Esophagus muscularis mucosa (tissue), 4 donors: ENCODE measurements at regions not wholly inside any gene's neighbourhood (a gene's known extent, or its start where the extent isn't known, plus 50 kb on each side); places are given as distances from the start of the nearest gene placed in this dataset.

Experiments used
- DNase-seq: peaks from one replicate; pipeline ENCODE4 v3.0.0-alpha.2; 2017; ENCODE audit errors: extremely low spot score
- H3K27ac ChIP-seq, 4 donors: fragments of 200-600 bp; sonication (generic); replicated peaks in 1 of 4; 1 replicate in 3 of 4; 2 replicates in 1 of 4; pipeline ENCODE4 v1.5.1; 2016 to 2019; ENCODE audit warnings: mild to moderate bottlenecking in 1 of 4
- H3K27me3 ChIP-seq, 4 donors: fragments of 200-600 bp; sonication (generic); one replicate each; pipeline versions ENCODE4 v1.5.1 to v1.6.0; 2016 to 2019
- H3K36me3 ChIP-seq, 4 donors: fragments of 200-600 bp; sonication (generic); one replicate each; pipeline ENCODE4 v1.5.1; 2016 to 2019
- H3K4me1 ChIP-seq, 4 donors: fragments of 200-600 bp; sonication (generic); one replicate each; pipeline ENCODE4 v1.5.1; 2016 to 2019
- H3K4me3 ChIP-seq, 4 donors: fragments of 200-600 bp; sonication (generic); 1 replicate in 2 of 4; 2 replicates in 2 of 4; pipeline ENCODE4 v1.5.1; 2016 to 2019; ENCODE audit warnings: mild to moderate bottlenecking in 4 of 4, moderate library complexity in 1 of 4
- H3K9me3 ChIP-seq, 4 donors: fragments of 200-600 bp; sonication (generic); 1 replicate in 3 of 4; 2 replicates in 1 of 4; pipeline ENCODE4 v1.5.1; 2016 to 2019
- CTCF ChIP-seq, 3 experiments: fragments of 200-600 bp in 2 of 3; fragments of 450-650 bp in 1 of 3; sonication (generic) in 2 of 3; IDR thresholded peaks; one replicate each; pipeline ENCODE4 v1.5.1; 2017 to 2019; ENCODE audit warnings: antibody characterized with exemption in 3 of 3, mild to moderate bottlenecking in 2 of 3, moderate library complexity in 1 of 3
- EP300 ChIP-seq: sonication (generic); formaldehyde crosslinking; IDR thresholded peaks from one replicate; pipeline ENCODE4 v1.6.1; 2017; ENCODE audit warnings: antibody characterized with exemption
- POLR2A ChIP-seq: fragments of 450-650 bp; IDR thresholded peaks from one replicate; pipeline ENCODE4 v1.6.1; 2017; ENCODE audit warnings: antibody characterized with exemption, moderate library complexity, mild to moderate bottlenecking, low read depth
- POLR2AphosphoS5 ChIP-seq, 2 donors: sonication (generic); formaldehyde crosslinking; IDR thresholded peaks; one replicate each; pipeline ENCODE4 v1.6.1; 2017; ENCODE audit warnings: antibody characterized with exemption in 2 of 2
- WGBS: methylation state at CpG from one replicate; pipeline ENCODE4 v1.1.5; 2018; 5-methylcytosine and 5-hydroxymethylcytosine counted together
- intact Hi-C: fragments of 100-400 bp; cut with DNase I; formaldehyde crosslinking; loops from one replicate; pipeline ENCODE4 v1.15.1; 2023

- TF ChIP-seq POLR2A (no peak), EP300 (no peak), POLR2AphosphoS5 (IDR thresholded peaks at IDR 0.05) (no peak), CTCF (IDR thresholded peaks at IDR 0.05) (no peak)
- Histone ChIP-seq H3K27me3 (peaks cover 0 to 8% (median 0%) of the 10 kb centered on the region in 4 donors), H3K9me3 (peaks cover 0 to 6% (median 2%) of the 10 kb centered on the region in 4 donors), H3K4me3 (no peak overlapping the region), H3K36me3 (no peaks in the 10 kb centered on the region), H3K27ac (no peak overlapping the region), H3K4me1 (no peaks in the 10 kb centered on the region)
- no peak for DNase-seq
- intact Hi-C loops, result no loop called here
- WGBS, result 82% methylated on average over 6 of the region's 6 CpGs
These were observed 79.4 kb downstream of the CD24 start for GRCh38 chr6:106894978-106895702.

GRCh38 chr6:106892186-106892585 lies 82.3 kb downstream of the CD24 start:
- TF ChIP-seq POLR2A (no peak), EP300 (no peak), CTCF (IDR thresholded peaks at IDR 0.05) (no peak)
- DNase-seq, result no peak
- Histone ChIP-seq H3K27me3 (peaks cover 0 to 8% (median 0%) of the 10 kb centered on the region in 4 donors), H3K27ac (no peak overlapping the region), H3K4me3 (no peak overlapping the region), H3K36me3 (no peaks in the 10 kb centered on the region), H3K4me1 (no peaks in the 10 kb centered on the region), H3K9me3 (no peaks in the 10 kb centered on the region)
- intact Hi-C loops, result no loop called here
- WGBS, result 94% methylated on average over 5 of the region's 5 CpGs

- Histone ChIP-seq H3K27ac (no peak overlapping the region), H3K4me3 (no peak overlapping the region), H3K27me3 (peaks cover 0 to 8% (median 0%) of the 10 kb centered on the region in 4 donors), H3K36me3 (no peaks in the 10 kb centered on the region), H3K9me3 (no peaks in the 10 kb centered on the region), H3K4me1 (no peaks in the 10 kb centered on the region)
- no peak for TF ChIP-seq POLR2AphosphoS5 (IDR thresholded peaks at IDR 0.05)
- TF ChIP-seq EP300, result no peak
- no peak for TF ChIP-seq CTCF (IDR thresholded peaks at IDR 0.05)
- no peak for TF ChIP-seq POLR2A
- WGBS, result 94% methylated on average over 2 of the region's 2 CpGs
- intact Hi-C loops, result no loop called here
- no peak for DNase-seq
These were observed 84.1 kb downstream of the CD24 start for GRCh38 chr6:106890447-106890846.

- DNase-seq, result no peak
- Histone ChIP-seq H3K4me1 (no peaks in the 10 kb centered on the region), H3K27ac (no peak overlapping the region), H3K27me3 (peaks cover 0 to 8% (median 0%) of the 10 kb centered on the region in 4 donors), H3K9me3 (no peaks in the 10 kb centered on the region), H3K36me3 (no peaks in the 10 kb centered on the region), H3K4me3 (no peak overlapping the region)
- intact Hi-C loops, result no loop called here
- TF ChIP-seq POLR2AphosphoS5 (IDR thresholded peaks at IDR 0.05), result no peak
- no peak for TF ChIP-seq CTCF (IDR thresholded peaks at IDR 0.05)
- no peak for TF ChIP-seq POLR2A
- WGBS, result 63% methylated on average over 1 of the region's 1 CpG
These were observed 84.8 kb downstream of the CD24 start for GRCh38 chr6:106889692-106890091.
